ENCODE measurements at regions not wholly inside any gene's neighbourhood (a gene's known extent, or its start where the extent isn't known, plus 50 kb on each side); places are given as distances from the start of the nearest gene placed in this dataset.

DNA sequence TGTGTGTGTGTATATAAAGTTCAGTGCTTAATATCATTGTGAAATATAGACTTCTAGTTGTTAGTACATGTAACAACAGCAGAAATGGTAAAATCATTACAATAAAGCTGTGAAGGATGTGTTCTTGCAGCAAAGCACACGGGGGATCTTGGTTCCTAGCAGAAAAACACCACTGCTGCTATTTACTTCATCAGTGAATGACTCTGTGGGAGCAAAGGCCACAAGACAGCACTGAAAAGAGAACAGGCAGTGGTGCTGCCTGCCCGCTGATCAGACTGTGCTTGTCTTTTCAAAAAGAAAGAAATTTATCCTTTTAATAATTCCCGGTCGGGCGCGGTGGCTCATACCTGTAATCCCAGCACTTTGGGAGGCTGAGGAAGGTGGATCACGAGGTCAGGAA, 689.9 kb upstream of the CITED2 start:
- Histone ChIP-seq H3K4me3 (no peak overlapping the region), H3K36me3 (no peaks in the 10 kb centered on the region), H3K4me1 (peaks cover 0 to 22% (median 11%) of the 10 kb centered on the region in 3 donors), H3K9me3 (no peaks in the 10 kb centered on the region), H3K27ac (no peak overlapping the region), H3K27me3 (no peaks in the 10 kb centered on the region)
- WGBS, 2 donors (ENCODE audit: low coverage in 1 of 2), result 91 to 94% methylated on average over 6 of the region's 7 CpGs
- no peak for ATAC-seq
- TF ChIP-seq POLR2AphosphoS5 (IDR thresholded peaks at IDR 0.05), result no peak
- no peak for TF ChIP-seq EP300 (IDR thresholded peaks at IDR 0.05)
- TF ChIP-seq POLR2A (IDR thresholded peaks at IDR 0.05), result no peak
- TF ChIP-seq, protein P1, sequence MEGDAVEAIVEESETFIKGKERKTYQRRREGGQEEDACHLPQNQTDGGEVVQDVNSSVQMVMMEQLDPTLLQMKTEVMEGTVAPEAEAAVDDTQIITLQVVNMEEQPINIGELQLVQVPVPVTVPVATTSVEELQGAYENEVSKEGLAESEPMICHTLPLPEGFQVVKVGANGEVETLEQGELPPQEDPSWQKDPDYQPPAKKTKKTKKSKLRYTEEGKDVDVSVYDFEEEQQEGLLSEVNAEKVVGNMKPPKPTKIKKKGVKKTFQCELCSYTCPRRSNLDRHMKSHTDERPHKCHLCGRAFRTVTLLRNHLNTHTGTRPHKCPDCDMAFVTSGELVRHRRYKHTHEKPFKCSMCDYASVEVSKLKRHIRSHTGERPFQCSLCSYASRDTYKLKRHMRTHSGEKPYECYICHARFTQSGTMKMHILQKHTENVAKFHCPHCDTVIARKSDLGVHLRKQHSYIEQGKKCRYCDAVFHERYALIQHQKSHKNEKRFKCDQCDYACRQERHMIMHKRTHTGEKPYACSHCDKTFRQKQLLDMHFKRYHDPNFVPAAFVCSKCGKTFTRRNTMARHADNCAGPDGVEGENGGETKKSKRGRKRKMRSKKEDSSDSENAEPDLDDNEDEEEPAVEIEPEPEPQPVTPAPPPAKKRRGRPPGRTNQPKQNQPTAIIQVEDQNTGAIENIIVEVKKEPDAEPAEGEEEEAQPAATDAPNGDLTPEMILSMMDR (IDR thresholded peaks at IDR 0.05), result no peak

DNA sequence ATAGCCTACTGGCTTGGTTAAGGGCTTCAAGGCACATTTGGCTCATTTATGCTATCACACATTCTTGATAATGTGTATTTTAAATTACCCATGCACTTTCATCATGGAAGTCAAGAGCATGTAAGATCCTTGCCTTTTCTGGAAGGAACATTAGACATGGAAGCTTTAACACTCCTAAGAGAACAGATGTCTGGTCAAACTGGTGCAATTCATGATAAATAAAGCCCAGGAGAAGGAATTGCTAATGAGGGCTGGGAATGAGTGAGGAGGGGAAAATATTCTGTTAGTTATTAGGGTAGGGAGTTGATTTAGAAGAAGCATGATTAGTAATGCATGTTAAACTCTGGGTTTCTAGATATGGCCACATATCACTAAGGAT, 688.6 kb upstream of the CITED2 start:
- Histone ChIP-seq H3K4me1 (peaks cover 0 to 22% (median 11%) of the 10 kb centered on the region in 3 donors), H3K4me3 (no peak overlapping the region), H3K27me3 (no peaks in the 10 kb centered on the region), H3K27ac (peak overlapping the region; percentile 24 to 58 (median 56)), H3K9me3 (no peaks in the 10 kb centered on the region), H3K36me3 (no peaks in the 10 kb centered on the region)
- ATAC-seq, result no peak
- TF ChIP-seq POLR2AphosphoS5 (IDR thresholded peaks at IDR 0.05) (no peak), POLR2A (IDR thresholded peaks at IDR 0.05) (no peak), EP300 (IDR thresholded peaks at IDR 0.05) (no peak)
- TF ChIP-seq, protein P1 (IDR thresholded peaks at IDR 0.05), result no peak

DNA sequence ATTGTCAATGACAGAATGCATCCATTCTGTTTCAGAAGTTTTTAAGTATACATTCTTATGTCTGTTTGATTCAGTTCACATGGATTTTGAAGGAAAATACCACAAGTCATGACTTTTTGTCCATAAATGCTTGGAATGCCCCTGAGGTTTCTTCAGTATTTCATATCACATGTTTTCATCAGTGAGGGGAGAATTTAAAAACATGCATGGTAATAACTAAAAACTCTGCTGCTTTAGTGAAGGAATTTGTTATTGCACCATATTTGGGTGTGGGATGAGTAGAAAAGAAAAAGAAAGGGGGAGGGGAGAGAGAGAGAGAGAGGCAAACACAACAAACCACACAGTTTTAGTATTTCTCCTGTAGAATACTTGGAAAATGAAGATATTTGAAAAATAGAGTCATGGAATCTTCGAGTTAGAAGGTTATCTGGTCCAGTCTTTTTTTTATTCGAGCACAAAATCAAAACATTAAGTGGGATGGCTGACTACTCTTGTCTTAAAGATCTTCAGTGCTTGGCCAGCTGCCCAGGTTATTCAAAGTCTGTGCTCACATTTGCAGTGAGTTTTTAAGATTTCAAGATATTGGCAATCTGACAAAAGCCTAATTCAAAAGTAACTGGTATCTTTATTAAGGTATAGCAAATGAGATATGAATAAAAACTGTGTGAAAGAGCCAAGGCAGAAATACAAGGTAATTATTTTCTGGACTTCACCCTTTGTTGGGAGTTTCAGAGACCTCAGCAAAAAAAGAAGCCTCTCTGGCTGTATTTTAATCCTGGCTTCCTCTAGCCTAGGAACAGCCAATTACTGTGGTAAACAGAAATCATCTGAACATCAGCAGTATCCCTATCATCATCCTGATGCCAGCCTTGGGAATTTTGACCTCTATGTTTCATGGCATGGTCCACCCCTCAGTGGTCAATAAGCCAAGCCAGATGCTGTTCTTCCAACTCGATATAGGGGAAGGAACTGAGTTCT, 687.9 kb upstream of the CITED2 start:
- Histone ChIP-seq H3K4me3 (no peak overlapping the region), H3K9me3 (no peaks in the 10 kb centered on the region), H3K27me3 (no peaks in the 10 kb centered on the region), H3K27ac (peak overlapping the region; percentile 24 to 58 (median 56)), H3K36me3 (no peaks in the 10 kb centered on the region), H3K4me1 (peaks cover 0 to 22% (median 11%) of the 10 kb centered on the region in 3 donors)
- TF ChIP-seq, protein P1 (IDR thresholded peaks at IDR 0.05), result peak in 1 of 4 experiments; percentile 10
- no peak for TF ChIP-seq POLR2AphosphoS5 (IDR thresholded peaks at IDR 0.05)
- 40 to 45% methylated on average over 3 of the region's 3 CpGs for WGBS, 2 donors (ENCODE audit: low coverage in 1 of 2)
- ATAC-seq, result peak; percentile 84

DNA sequence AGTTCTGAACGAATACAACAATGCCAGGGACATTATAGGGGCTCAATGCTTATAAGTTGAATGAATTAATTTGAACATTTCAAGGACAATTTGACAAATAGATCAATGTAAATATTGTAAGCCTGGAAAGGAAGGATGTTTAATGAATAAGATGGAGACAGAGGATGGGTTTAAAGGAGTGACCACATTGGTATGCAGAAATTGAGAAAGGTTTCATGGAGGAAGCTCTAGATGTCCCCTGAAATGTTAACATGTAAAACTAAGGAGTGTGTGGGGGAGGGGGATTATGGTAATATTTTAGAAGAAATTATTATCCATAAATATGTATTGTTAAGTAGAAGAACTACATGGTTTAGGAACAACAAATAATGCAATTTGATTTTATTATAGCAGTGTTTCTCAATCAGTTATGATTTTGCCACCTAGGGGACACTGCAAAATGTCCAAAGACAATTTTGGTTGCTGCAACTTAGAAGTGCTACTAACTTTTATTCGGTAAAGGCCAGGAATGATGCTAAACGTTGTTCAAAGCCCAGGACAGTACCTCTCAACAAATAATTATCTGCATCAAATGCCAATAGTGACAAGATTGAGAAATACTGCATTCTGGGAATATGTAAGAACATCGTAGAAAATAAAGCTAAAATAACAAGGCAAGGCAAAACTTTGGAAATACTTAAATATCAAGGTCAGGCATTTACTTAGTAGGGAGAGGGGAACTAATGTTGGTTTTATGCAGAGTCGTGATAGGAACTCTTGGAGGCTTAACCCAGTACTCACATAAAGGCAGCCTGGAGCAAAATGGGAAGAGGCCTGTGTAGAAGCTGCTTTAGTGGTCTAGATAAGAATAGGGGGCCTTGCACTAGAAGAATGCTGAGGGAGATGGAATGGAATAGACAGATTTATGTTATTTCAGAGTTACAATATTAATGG, 686.9 kb upstream of the CITED2 start:
- no peak for ATAC-seq
- Histone ChIP-seq H3K27ac (peak overlapping the region in 1 of 4 donors; percentile 23), H3K4me1 (peaks cover 0 to 22% (median 11%) of the 10 kb centered on the region in 3 donors), H3K9me3 (no peaks in the 10 kb centered on the region), H3K27me3 (no peaks in the 10 kb centered on the region), H3K4me3 (no peak overlapping the region), H3K36me3 (no peaks in the 10 kb centered on the region)
- WGBS, 2 donors (ENCODE audit: low coverage in 1 of 2), result 76% methylated on average over 5 of the region's 5 CpGs
- TF ChIP-seq EP300 (IDR thresholded peaks at IDR 0.05) (no peak), POLR2AphosphoS5 (IDR thresholded peaks at IDR 0.05) (no peak), POLR2A (IDR thresholded peaks at IDR 0.05) (no peak)
- TF ChIP-seq, protein P1 (IDR thresholded peaks at IDR 0.05), result no peak
